Adrenal gland (tissue), 9 donors: ENCODE measurements at regions not wholly inside any gene's neighbourhood (a gene's known extent, or its start where the extent isn't known, plus 50 kb on each side); places are given as distances from the start of the nearest gene placed in this dataset.
A peak's percentile ranks its signal among the peaks of the same experiment; 100 is the strongest.

Experiments
- DNase-seq, 7 donors: peaks; one replicate each; pipeline ENCODE4 v3.0.0-alpha.2; 2019 to 2020
- H3K27ac ChIP-seq, 5 donors: fragments of 200-600 bp; sonication (generic) in 4 of 5; 1 replicate in 3 of 5; 2 replicates in 2 of 5; pipeline versions ENCODE4 v1.5.1 to v1.8.0; 2016 to 2020; ENCODE audit warnings: mild to moderate bottlenecking in 1 of 5
- H3K27me3 ChIP-seq: fragments of 200-600 bp; 2 replicates; pipeline ENCODE4 v1.8.0; 2021
- H3K36me3 ChIP-seq, 2 donors: fragments of 200-600 bp; replicated peaks in 1 of 2; 1 replicate in 1 of 2; 2 replicates in 1 of 2; pipeline versions ENCODE4 v1.5.1 to v1.8.0; 2018 to 2022
- H3K4me1 ChIP-seq, 2 donors: fragments of 200-600 bp; replicated peaks in 1 of 2; 1 replicate in 1 of 2; 2 replicates in 1 of 2; pipeline versions ENCODE4 v1.5.1 to v1.8.0; 2018 to 2021
- H3K4me3 ChIP-seq, 4 donors: fragments of 200-600 bp; sonication (generic) in 3 of 4; one replicate each; pipeline ENCODE4 v1.5.1; 2016 to 2018
- H3K9me3 ChIP-seq, 3 donors: fragments of 200-600 bp; sonication (generic) in 1 of 3; replicated peaks in 1 of 3; 1 replicate in 2 of 3; 2 replicates in 1 of 3; pipeline versions ENCODE4 v1.5.1 to v1.8.0; 2016 to 2021
- POLR2A ChIP-seq, 2 donors: fragments of 450-650 bp; IDR thresholded peaks; one replicate each; pipeline ENCODE4 v1.6.1; 2017; ENCODE audit warnings: antibody characterized with exemption in 2 of 2, mild to moderate bottlenecking in 2 of 2, moderate library complexity in 1 of 2
- WGBS, 4 donors: extraction: QIAGEN DNeasy Blood & Tissue Kit in 2 of 4; methylation state at CpG; one replicate each; pipeline versions ENCODE4 v1.1.5 to v1.1.7; 2013 to 2017; 5-methylcytosine and 5-hydroxymethylcytosine counted together
- intact Hi-C, 2 donors: fragments of 100-400 bp; cut with DNase I; formaldehyde crosslinking; loops; one replicate each; pipeline versions ENCODE4 v1.14.1 to v1.15.0; 2022 to 2023
- TF ChIP-seq, protein P1 (sequence below), 6 experiments: fragments of 450-650 bp in 4 of 6; fragments of 200-600 bp in 2 of 6; sonication (generic) in 1 of 6; IDR thresholded peaks; 1 replicate in 5 of 6; 2 replicates in 1 of 6; pipeline versions ENCODE4 v1.5.1 to v1.8.0; 2016 to 2021; ENCODE audit warnings: antibody characterized with exemption in 6 of 6, mild to moderate bottlenecking in 2 of 6, moderate library complexity in 1 of 6
- donor health status: healthy with polysubstance abuse.
- donor health status: Bipolar disorder and iron deficiency.
- donor health status: DM: yes; HTN: yes; CAD: no.
- donor health status: DM: no; HTN: no; CAD: no.
- donor health status: DM: no; HTN: no; CAD: no.

DNA sequence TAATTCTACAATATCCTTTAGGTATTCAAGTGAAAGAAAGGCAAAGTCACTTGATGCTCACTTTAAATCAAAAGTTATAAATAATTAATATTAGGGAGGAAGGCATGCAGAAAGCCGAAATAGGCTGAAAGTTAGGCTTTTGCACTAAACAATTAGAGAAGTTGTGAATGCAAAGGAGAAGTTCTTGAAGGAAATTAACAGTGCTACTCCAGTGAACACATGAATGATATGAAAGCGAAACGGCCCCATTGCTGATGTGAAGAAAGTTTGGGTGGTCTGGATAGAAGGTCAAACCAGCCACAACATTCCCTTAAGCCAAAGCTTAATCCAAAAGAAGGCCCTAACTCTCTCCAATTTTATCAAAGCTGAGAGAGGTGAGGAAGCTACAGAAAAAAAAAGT lies 103.1 kb upstream of the CXCR4 start:
- Histone ChIP-seq H3K4me3 (no peak overlapping the region), H3K27ac (no peak overlapping the region), H3K9me3 (no peaks in the 10 kb centered on the region), H3K27me3 (no peaks in the 10 kb centered on the region), H3K4me1 (peaks cover 14 to 16% of the 10 kb centered on the region in 2 donors), H3K36me3 (no peaks in the 10 kb centered on the region)
- intact Hi-C loops = no loop called here
- no peak for DNase-seq
- 64 to 92% (median 86%) methylated on average over 3 of the region's 3 CpGs for WGBS, 4 donors
- no peak for TF ChIP-seq POLR2A (IDR thresholded peaks at IDR 0.05)
- TF ChIP-seq, protein P1, sequence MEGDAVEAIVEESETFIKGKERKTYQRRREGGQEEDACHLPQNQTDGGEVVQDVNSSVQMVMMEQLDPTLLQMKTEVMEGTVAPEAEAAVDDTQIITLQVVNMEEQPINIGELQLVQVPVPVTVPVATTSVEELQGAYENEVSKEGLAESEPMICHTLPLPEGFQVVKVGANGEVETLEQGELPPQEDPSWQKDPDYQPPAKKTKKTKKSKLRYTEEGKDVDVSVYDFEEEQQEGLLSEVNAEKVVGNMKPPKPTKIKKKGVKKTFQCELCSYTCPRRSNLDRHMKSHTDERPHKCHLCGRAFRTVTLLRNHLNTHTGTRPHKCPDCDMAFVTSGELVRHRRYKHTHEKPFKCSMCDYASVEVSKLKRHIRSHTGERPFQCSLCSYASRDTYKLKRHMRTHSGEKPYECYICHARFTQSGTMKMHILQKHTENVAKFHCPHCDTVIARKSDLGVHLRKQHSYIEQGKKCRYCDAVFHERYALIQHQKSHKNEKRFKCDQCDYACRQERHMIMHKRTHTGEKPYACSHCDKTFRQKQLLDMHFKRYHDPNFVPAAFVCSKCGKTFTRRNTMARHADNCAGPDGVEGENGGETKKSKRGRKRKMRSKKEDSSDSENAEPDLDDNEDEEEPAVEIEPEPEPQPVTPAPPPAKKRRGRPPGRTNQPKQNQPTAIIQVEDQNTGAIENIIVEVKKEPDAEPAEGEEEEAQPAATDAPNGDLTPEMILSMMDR (IDR thresholded peaks at IDR 0.05) = no peak

GRCh38 chr2:136219963-136220362 lies 102.0 kb upstream of the CXCR4 start:
- DNase-seq = no peak
- no peak for TF ChIP-seq POLR2A (IDR thresholded peaks at IDR 0.05)
- TF ChIP-seq, protein P1 (IDR thresholded peaks at IDR 0.05) = no peak
- Histone ChIP-seq H3K27me3 (no peaks in the 10 kb centered on the region), H3K4me1 (peaks cover 17 to 19% of the 10 kb centered on the region in 2 donors), H3K4me3 (no peak overlapping the region), H3K36me3 (no peaks in the 10 kb centered on the region), H3K9me3 (no peaks in the 10 kb centered on the region), H3K27ac (no peak overlapping the region)
- 66 to 85% (median 73%) methylated on average over 4 of the region's 4 CpGs for WGBS, 4 donors
- intact Hi-C loops = no loop called here

DNA sequence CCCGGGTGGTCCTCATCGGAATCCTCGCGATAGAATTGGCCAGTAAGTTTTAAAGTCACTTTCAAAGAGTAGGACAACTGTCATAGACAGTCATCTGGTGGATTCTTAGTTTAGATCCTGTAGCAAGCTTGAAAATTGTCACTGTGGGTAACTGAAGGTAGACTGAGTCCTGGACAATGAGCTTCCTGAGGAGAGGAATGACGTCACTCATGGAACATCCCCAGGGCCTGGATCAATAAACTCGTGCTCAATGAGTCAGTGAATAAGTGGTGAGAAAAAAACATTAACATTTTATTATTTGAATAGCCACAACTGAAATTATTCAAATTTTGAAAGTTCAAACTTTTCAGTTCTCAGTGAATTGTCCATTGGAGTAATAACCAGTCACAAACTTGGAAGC lies 101.4 kb upstream of the CXCR4 start:
- WGBS, 4 donors = 73 to 80% (median 76%) methylated on average over 6 of the region's 6 CpGs
- no peaks in the 10 kb centered on the region for H3K27me3 ChIP-seq
- H3K4me1 ChIP-seq = peaks cover 23 to 25% of the 10 kb centered on the region in 2 donors
- H3K4me3 ChIP-seq = no peak overlapping the region
- TF ChIP-seq POLR2A (IDR thresholded peaks at IDR 0.05) = no peak
- TF ChIP-seq, protein P1 (IDR thresholded peaks at IDR 0.05) = no peak
- no peaks in the 10 kb centered on the region for H3K9me3 ChIP-seq
- H3K36me3 ChIP-seq = no peaks in the 10 kb centered on the region
- no peak overlapping the region for H3K27ac ChIP-seq
- intact Hi-C loops = no loop called here
- no peak for DNase-seq

- intact Hi-C loops = no loop called here
- no peaks in the 10 kb centered on the region for H3K9me3 ChIP-seq
- H3K27ac ChIP-seq = peak overlapping the region in 2 of 5 donors; percentile 22 to 65
- H3K4me1 ChIP-seq = peaks cover 20 to 34% of the 10 kb centered on the region in 2 donors
- H3K27me3 ChIP-seq = no peaks in the 10 kb centered on the region
- H3K4me3 ChIP-seq = no peak overlapping the region
- TF ChIP-seq POLR2A (IDR thresholded peaks at IDR 0.05) = no peak
- TF ChIP-seq, protein P1 (IDR thresholded peaks at IDR 0.05) = no peak
- 30 to 44% (median 38%) methylated on average over 3 of the region's 3 CpGs for WGBS, 4 donors
- H3K36me3 ChIP-seq = no peaks in the 10 kb centered on the region
- peak in 1 of 7 donors; percentile 41 for DNase-seq
These were observed 100.0 kb upstream of the CXCR4 start for GRCh38 chr2:136217996-136218395.
